ENCODE measurements at regions not wholly inside any gene's neighbourhood (a gene's known extent, or its start where the extent isn't known, plus 50 kb on each side); places are given as distances from the start of the nearest gene placed in this dataset.

GRCh38 chr11:127649958-127650357, 649.4 kb upstream of the KIRREL3 start:
- Histone ChIP-seq H3K9me3 (peaks cover 4% of the 10 kb centered on the region), H3K36me3 (no peaks in the 10 kb centered on the region), H3K27ac (no peak overlapping the region), H3K4me3 (no peak overlapping the region), H3K4me1 (no peaks in the 10 kb centered on the region), H3K27me3 (no peaks in the 10 kb centered on the region)
- 100% methylated on average over 1 of the region's 1 CpG for WGBS
- TF ChIP-seq POLR2A (IDR thresholded peaks at IDR 0.05): no peak
- TF ChIP-seq EP300 (IDR thresholded peaks at IDR 0.05): no peak
- no peak for TF ChIP-seq POLR2AphosphoS5 (IDR thresholded peaks at IDR 0.05)
- no peak for DNase-seq (ENCODE audit: low spot score in 2 of 2)

GRCh38 chr11:127649071-127649470, 648.5 kb upstream of the KIRREL3 start:
- 78% methylated on average over 2 of the region's 2 CpGs for WGBS
- Histone ChIP-seq H3K4me3 (no peak overlapping the region), H3K27me3 (no peaks in the 10 kb centered on the region), H3K9me3 (peaks cover 4% of the 10 kb centered on the region), H3K36me3 (no peaks in the 10 kb centered on the region), H3K27ac (no peak overlapping the region), H3K4me1 (no peaks in the 10 kb centered on the region)
- DNase-seq (ENCODE audit: low spot score in 2 of 2): no peak
- TF ChIP-seq POLR2A (IDR thresholded peaks at IDR 0.05) (no peak), EP300 (IDR thresholded peaks at IDR 0.05) (no peak), CTCF (IDR thresholded peaks at IDR 0.05) (no peak), POLR2AphosphoS5 (IDR thresholded peaks at IDR 0.05) (no peak)

GRCh38 chr11:127648583-127648982, 648.0 kb upstream of the KIRREL3 start:
- no peak for DNase-seq (ENCODE audit: low spot score in 2 of 2)
- H3K27ac ChIP-seq: no peak overlapping the region
- H3K27me3 ChIP-seq: no peaks in the 10 kb centered on the region
- TF ChIP-seq POLR2A (IDR thresholded peaks at IDR 0.05) (no peak), EP300 (IDR thresholded peaks at IDR 0.05) (no peak), POLR2AphosphoS5 (IDR thresholded peaks at IDR 0.05) (no peak), CTCF (IDR thresholded peaks at IDR 0.05) (no peak)
- H3K4me1 ChIP-seq: no peaks in the 10 kb centered on the region
- H3K36me3 ChIP-seq: no peaks in the 10 kb centered on the region
- no peak overlapping the region for H3K4me3 ChIP-seq
- H3K9me3 ChIP-seq: peaks cover 4% of the 10 kb centered on the region

GRCh38 chr11:127644366-127644765, 643.8 kb upstream of the KIRREL3 start:
- no peak for DNase-seq (ENCODE audit: low spot score in 2 of 2)
- peaks cover 4% of the 10 kb centered on the region for H3K9me3 ChIP-seq
- no peaks in the 10 kb centered on the region for H3K4me1 ChIP-seq
- H3K27ac ChIP-seq: no peak overlapping the region
- no peaks in the 10 kb centered on the region for H3K27me3 ChIP-seq
- no peak for TF ChIP-seq EP300 (IDR thresholded peaks at IDR 0.05)
- TF ChIP-seq POLR2AphosphoS5 (IDR thresholded peaks at IDR 0.05): no peak
- no peak for TF ChIP-seq CTCF (IDR thresholded peaks at IDR 0.05)
- no peak for TF ChIP-seq POLR2A (IDR thresholded peaks at IDR 0.05)
- no peak overlapping the region for H3K4me3 ChIP-seq
- no peaks in the 10 kb centered on the region for H3K36me3 ChIP-seq
- 92% methylated on average over 4 of the region's 4 CpGs for WGBS

- 60% methylated on average over 5 of the region's 5 CpGs for WGBS
- TF ChIP-seq CTCF (IDR thresholded peaks at IDR 0.05) (no peak), POLR2AphosphoS5 (IDR thresholded peaks at IDR 0.05) (no peak), POLR2A (IDR thresholded peaks at IDR 0.05) (no peak), EP300 (IDR thresholded peaks at IDR 0.05) (no peak)
- DNase-seq (ENCODE audit: low spot score in 2 of 2): no peak
- H3K9me3 ChIP-seq: peaks cover 4% of the 10 kb centered on the region
- H3K4me3 ChIP-seq: no peak overlapping the region
- no peaks in the 10 kb centered on the region for H3K36me3 ChIP-seq
- no peak overlapping the region for H3K27ac ChIP-seq
- H3K4me1 ChIP-seq: no peaks in the 10 kb centered on the region
- H3K27me3 ChIP-seq: no peaks in the 10 kb centered on the region
Measured at GRCh38 chr11:127643268-127644058, 642.9 kb upstream of the KIRREL3 start.

Measured in suprapubic skin (tissue), 4 donors.